ENCODE measurements at regions not wholly inside any gene's neighbourhood (a gene's known extent, or its start where the extent isn't known, plus 50 kb on each side); places are given as distances from the start of the nearest gene placed in this dataset.

DNA sequence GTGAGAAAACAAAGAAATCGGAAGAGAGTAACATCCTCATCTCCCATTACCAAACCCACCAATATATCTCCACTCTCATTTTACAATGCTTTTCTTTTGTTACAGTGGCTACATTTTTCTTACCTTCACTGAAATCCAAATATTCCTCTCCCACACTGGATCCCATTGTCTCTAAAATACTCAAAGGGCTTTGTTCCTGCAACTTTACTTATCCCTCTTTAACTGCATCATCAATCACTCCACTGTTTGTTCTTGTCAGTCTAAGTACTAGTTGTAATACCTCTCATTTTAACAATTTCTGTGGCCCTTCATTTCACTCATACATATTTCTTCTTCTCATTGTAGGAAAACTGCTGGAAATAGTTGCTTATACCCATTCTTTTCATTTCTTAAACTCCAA is 464.2 kb upstream of the PIK3C3 start:
- TF ChIP-seq, protein P1, sequence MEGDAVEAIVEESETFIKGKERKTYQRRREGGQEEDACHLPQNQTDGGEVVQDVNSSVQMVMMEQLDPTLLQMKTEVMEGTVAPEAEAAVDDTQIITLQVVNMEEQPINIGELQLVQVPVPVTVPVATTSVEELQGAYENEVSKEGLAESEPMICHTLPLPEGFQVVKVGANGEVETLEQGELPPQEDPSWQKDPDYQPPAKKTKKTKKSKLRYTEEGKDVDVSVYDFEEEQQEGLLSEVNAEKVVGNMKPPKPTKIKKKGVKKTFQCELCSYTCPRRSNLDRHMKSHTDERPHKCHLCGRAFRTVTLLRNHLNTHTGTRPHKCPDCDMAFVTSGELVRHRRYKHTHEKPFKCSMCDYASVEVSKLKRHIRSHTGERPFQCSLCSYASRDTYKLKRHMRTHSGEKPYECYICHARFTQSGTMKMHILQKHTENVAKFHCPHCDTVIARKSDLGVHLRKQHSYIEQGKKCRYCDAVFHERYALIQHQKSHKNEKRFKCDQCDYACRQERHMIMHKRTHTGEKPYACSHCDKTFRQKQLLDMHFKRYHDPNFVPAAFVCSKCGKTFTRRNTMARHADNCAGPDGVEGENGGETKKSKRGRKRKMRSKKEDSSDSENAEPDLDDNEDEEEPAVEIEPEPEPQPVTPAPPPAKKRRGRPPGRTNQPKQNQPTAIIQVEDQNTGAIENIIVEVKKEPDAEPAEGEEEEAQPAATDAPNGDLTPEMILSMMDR (IDR thresholded peaks at IDR 0.05; ENCODE audit: insufficient read depth in 1 of 2, low read depth in 1 of 2, low read length in 1 of 2, severe bottlenecking in 1 of 2, unreplicated experiment in 1 of 2), result no peak
- H3K27me3 Mint-ChIP-seq (ENCODE audit: insufficient read depth, unreplicated experiment), result no peaks in the 10 kb centered on the region
- DNase-seq, result no peak
- no peaks in the 10 kb centered on the region for H3K36me3 Mint-ChIP-seq (ENCODE audit: insufficient read depth, unreplicated experiment)
- H3K4me3 ChIP-seq (ENCODE audit: low read depth, low read length), result no peak overlapping the region
- POLR2A ChIA-PET, result no interaction called here
- H3K9me3 Mint-ChIP-seq (ENCODE audit: unreplicated experiment), result no peaks in the 10 kb centered on the region
- intact Hi-C loops (cut with micrococcal nuclease; ENCODE audit: unreplicated experiment), result no loop called here
- H3K27ac Mint-ChIP-seq (ENCODE audit: unreplicated experiment), result no peak overlapping the region
- H3K4me1 ChIP-seq, result no peaks in the 10 kb centered on the region
- no peaks in the 10 kb centered on the region for H3K36me3 ChIP-seq (ENCODE audit: control insufficient read depth, insufficient read depth, low read length)
- no TSS peak for BruUV-seq (replicated peaks)
- no peaks in the 10 kb centered on the region for H3K27me3 ChIP-seq (replicated peaks; ENCODE audit: control insufficient read depth, insufficient read depth, low read length)
- CTCF ChIA-PET, result no interaction called here
- no peak overlapping the region for H3K4me3 Mint-ChIP-seq (ENCODE audit: unreplicated experiment)
- H3K9me3 ChIP-seq, result no peaks in the 10 kb centered on the region
- peaks cover 13% of the 10 kb centered on the region for H3K4me1 Mint-ChIP-seq (ENCODE audit: low read depth, unreplicated experiment)

DNA sequence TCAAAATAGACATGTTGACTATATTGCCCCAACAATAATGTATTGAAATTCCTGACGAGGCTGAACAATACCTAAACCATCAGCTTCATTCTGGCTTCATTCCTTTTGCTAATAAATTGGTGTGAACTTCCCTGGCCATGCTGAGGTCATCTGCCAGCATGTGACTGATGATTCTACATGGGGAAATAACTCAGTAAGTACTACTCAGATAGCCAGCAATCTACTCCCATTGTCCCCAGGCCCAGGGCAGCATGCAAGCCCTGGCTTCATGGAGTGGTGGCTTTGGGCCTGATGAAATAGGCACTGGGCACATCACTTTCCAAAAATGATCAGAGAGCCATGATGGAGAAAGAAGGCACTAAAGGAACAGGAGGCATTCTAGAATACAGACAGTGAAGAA is 468.5 kb upstream of the PIK3C3 start:
- H3K36me3 ChIP-seq (ENCODE audit: control insufficient read depth, insufficient read depth, low read length), result no peaks in the 10 kb centered on the region
- no peaks in the 10 kb centered on the region for H3K36me3 Mint-ChIP-seq (ENCODE audit: insufficient read depth, unreplicated experiment)
- TF ChIP-seq, protein P1 (IDR thresholded peaks at IDR 0.05; ENCODE audit: insufficient read depth in 1 of 2, low read depth in 1 of 2, low read length in 1 of 2, severe bottlenecking in 1 of 2, unreplicated experiment in 1 of 2), result no peak
- no TSS peak for BruUV-seq (replicated peaks)
- H3K4me3 Mint-ChIP-seq (ENCODE audit: unreplicated experiment), result no peak overlapping the region
- intact Hi-C loops (cut with micrococcal nuclease; ENCODE audit: unreplicated experiment), result no loop called here
- H3K27me3 Mint-ChIP-seq (ENCODE audit: insufficient read depth, unreplicated experiment), result no peaks in the 10 kb centered on the region
- peaks cover 13% of the 10 kb centered on the region for H3K4me1 Mint-ChIP-seq (ENCODE audit: low read depth, unreplicated experiment)
- POLR2A ChIA-PET, result no interaction called here
- no peaks in the 10 kb centered on the region for H3K9me3 ChIP-seq
- H3K27ac Mint-ChIP-seq (ENCODE audit: unreplicated experiment), result no peak overlapping the region
- DNase-seq, result no peak
- no peaks in the 10 kb centered on the region for H3K9me3 Mint-ChIP-seq (ENCODE audit: unreplicated experiment)
- CTCF ChIA-PET, result no interaction called here
- no peaks in the 10 kb centered on the region for H3K27me3 ChIP-seq (replicated peaks; ENCODE audit: control insufficient read depth, insufficient read depth, low read length)
- H3K4me1 ChIP-seq, result no peaks in the 10 kb centered on the region
- no peak overlapping the region for H3K4me3 ChIP-seq (ENCODE audit: low read depth, low read length)

GRCh38 chr18:41484069-41484468 is 471.0 kb upstream of the PIK3C3 start:
- Mint-ChIP-seq H3K36me3 (ENCODE audit: insufficient read depth, unreplicated experiment) (no peaks in the 10 kb centered on the region), H3K4me1 (ENCODE audit: low read depth, unreplicated experiment) (no peaks in the 10 kb centered on the region), H3K27ac (ENCODE audit: unreplicated experiment) (no peak overlapping the region), H3K27me3 (ENCODE audit: insufficient read depth, unreplicated experiment) (no peaks in the 10 kb centered on the region), H3K9me3 (ENCODE audit: unreplicated experiment) (no peaks in the 10 kb centered on the region), H3K4me3 (ENCODE audit: unreplicated experiment) (no peak overlapping the region)
- Histone ChIP-seq H3K4me1 (no peaks in the 10 kb centered on the region), H3K27me3 (replicated peaks; ENCODE audit: control insufficient read depth, insufficient read depth, low read length) (no peaks in the 10 kb centered on the region), H3K36me3 (ENCODE audit: control insufficient read depth, insufficient read depth, low read length) (no peaks in the 10 kb centered on the region), H3K9me3 (no peaks in the 10 kb centered on the region), H3K4me3 (ENCODE audit: low read depth, low read length) (no peak overlapping the region)
- intact Hi-C loops (cut with micrococcal nuclease; ENCODE audit: unreplicated experiment), result no loop called here
- no peak for DNase-seq
- POLR2A ChIA-PET, result no interaction called here
- TF ChIP-seq, protein P1 (IDR thresholded peaks at IDR 0.05; ENCODE audit: insufficient read depth in 1 of 2, low read depth in 1 of 2, low read length in 1 of 2, severe bottlenecking in 1 of 2, unreplicated experiment in 1 of 2), result no peak
- no TSS peak for BruUV-seq (replicated peaks)
- CTCF ChIA-PET, result no interaction called here

Measured in Caco-2 (cell line).